ENCODE measurements at regions not wholly inside any gene's neighbourhood (a gene's known extent, or its start where the extent isn't known, plus 50 kb on each side); places are given as distances from the start of the nearest gene placed in this dataset.
"Not testable (repeated sequence)": the region's sequence is repeated elsewhere in the genome, so short reads cannot be mapped to it uniquely, and the experiment has no call there.

DNA sequence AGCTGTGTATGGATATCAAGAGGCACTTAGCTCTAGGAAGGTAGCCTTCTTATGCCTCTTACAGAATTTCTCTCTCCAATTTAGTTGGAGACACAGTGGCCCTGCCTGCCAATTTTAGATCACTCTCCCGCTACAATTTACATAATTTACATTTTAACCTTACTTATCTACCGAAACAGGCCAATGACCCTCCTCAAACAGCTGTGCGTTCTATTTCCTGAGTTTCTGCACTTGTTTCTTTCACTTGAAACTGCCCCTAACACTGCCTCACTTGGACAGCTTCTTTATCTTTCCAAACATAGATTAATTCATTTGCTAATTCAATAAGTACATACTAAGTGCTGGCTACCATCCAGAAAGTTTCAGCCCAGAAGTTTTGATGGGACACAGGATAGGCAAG lies 52.9 kb upstream of the HDDC2 start:
- no peak for DNase-seq (ENCODE audit: low spot score)

GRCh38 chr6:125356884-125357283 lies 55.1 kb upstream of the HDDC2 start:
- no peak for DNase-seq (ENCODE audit: low spot score)

- no peak for DNase-seq (ENCODE audit: low spot score)
These were observed 55.9 kb upstream of the HDDC2 start for GRCh38 chr6:125357515-125358256.

DNA sequence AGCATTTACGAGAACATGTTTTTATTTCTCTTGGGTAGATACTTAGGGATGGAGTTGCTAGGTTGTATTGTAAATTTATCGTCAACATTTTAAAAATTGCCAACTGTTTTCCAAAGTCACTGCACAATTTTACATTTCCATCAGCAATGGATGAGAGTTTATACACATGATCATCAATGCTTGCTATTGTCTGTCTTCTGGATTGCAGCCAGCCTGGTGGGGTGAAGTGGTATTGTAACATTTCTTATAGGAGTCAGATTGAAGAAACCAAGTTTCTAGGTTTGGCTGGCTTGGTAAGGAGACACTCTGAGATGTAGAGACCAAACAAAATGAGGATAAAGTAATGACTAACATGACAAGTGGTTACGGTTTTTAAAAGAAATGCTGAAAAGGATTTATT lies 57.1 kb upstream of the HDDC2 start:
- no peak for DNase-seq (ENCODE audit: low spot score)

DNA sequence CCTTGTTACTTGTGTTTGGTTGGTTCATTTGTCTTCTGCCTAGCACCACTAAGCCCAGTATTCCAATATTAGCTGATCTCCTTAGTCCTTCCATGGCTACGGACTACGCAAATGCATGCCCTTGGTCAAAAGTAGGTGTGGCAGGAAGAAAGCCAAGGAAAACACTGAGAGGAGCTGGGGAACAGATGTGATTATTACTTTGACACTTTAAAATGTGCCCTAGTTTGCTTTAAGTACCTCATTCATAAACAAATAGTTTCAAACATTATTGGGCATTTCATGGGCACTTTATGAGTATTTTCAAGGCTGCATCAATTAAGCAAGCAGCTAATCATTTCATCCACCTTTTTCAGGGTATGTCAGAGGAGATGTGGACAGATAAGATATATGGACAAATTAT lies 60.1 kb upstream of the HDDC2 start:
- DNase-seq (ENCODE audit: low spot score) = no peak

- no peak for DNase-seq (ENCODE audit: low spot score)
These were observed 61.5 kb upstream of the HDDC2 start for GRCh38 chr6:125363039-125363823.

- no peak for DNase-seq (ENCODE audit: low spot score)
These were observed 62.0 kb upstream of the HDDC2 start for GRCh38 chr6:125363824-125364165.

- no peak for DNase-seq (ENCODE audit: low spot score)
These were observed 63.5 kb upstream of the HDDC2 start for GRCh38 chr6:125365230-125365629.

GRCh38 chr6:125367036-125367782 lies 65.4 kb upstream of the HDDC2 start:
- no peak for DNase-seq (ENCODE audit: low spot score)

GRCh38 chr6:125370343-125370742 lies 68.6 kb upstream of the HDDC2 start:
- DNase-seq (ENCODE audit: low spot score) = no peak

DNA sequence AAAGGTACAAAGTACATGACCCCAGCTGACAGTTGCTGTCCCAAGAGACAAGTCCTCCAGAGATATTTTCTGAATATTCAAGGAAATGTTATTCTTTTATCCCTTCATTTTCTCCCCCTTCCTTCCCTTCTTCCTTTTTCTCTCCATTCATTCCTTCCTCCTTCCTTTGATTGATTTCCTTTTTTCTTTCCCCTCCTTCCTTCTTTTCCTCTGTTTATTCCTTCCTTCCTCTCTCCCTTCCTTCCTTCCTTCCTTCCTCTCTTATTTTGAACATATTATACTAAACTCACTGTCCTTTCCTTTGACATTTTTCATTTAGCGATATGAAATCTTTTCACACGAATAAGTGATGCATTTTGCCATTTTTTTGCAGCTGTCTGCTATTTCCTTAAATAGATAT lies 73.2 kb upstream of the HDDC2 start:
- DNase-seq (ENCODE audit: low spot score) = no peak

- no peak for DNase-seq (ENCODE audit: low spot score)
These were observed 74.1 kb upstream of the HDDC2 start for GRCh38 chr6:125375821-125376220.

DNA sequence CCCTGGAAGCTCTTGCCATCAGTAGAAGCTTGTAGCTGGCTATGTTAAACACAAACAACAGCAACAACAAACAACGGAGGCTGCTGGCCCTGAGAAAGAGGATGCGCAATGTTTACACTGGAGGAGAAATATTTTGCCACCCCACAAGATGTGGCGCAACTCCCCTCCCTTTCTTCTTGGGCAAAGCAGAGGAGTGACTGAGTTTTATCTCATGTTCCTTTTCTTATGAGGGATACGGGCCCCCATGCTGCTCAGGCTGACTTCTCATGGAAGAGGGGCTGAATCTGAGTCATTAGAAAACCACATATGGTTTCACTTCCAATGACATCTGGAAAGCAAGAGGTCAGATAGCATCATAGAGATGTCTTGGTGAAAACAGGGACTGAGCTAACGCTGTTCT lies 75.9 kb upstream of the HDDC2 start:
- no peak for DNase-seq (ENCODE audit: low spot score)

DNA sequence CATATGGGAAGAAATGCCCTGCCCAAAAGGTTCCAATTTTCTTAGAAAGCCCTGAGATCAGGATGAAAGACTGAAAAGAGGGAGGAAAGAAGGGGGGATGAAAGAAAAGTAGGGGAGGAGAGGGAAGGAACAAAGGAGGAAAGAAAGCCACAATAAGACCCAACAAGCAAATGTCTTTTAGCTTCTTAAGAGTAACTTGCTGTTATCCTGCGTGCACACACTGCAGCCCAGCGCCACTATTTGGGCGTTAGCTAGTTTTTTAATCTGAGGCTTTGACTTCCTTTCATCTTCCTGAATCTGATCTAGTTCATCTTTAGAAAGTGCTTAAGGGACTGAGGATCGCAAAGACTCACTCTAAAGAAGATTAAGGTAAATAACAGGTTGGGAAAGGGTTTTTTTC lies 77.4 kb upstream of the HDDC2 start:
- no peak for DNase-seq (ENCODE audit: low spot score)

DNA sequence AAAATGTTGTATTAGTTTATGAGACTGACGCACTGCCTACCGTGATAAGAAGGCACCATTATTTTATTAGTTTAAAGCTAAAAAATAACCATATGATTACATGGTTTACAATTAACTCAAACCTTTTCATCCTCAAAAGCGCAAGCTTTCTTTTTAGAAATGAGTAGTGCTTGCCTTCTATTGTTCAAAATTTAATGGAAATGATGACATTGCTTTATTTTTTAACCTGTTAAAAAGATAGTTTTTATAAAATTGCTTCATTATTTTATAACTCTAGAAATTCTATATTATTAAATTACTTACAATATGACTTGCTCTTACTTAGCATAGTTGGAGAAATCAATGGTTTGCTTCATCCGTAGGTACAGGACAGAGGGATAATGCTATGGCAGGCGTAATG lies 78.7 kb upstream of the HDDC2 start:
- DNase-seq (ENCODE audit: low spot score) = no peak

- DNase-seq (ENCODE audit: low spot score) = not testable (repeated sequence)
These were observed 84.6 kb upstream of the HDDC2 start for GRCh38 chr6:125386337-125386736.

DNA sequence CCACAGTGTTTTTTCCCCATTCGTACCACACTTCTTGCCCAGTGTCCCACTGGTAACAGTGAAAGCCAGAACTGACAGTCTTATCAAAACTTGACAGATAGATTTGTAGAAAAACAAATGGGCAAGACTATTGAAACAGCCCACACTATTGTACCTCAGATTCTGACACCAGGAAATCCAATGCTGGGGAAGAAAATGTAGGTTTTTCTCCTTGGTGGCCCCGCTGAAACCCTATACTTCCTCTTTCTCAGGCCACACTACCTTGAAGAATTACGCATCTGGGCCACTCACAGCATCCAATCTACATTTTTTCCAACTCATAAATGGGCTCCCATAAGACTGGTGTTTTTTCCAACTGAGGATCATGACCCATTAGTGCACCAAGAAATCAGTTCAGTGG lies 90.9 kb upstream of the HDDC2 start:
- no peak for DNase-seq (ENCODE audit: low spot score)

DNA sequence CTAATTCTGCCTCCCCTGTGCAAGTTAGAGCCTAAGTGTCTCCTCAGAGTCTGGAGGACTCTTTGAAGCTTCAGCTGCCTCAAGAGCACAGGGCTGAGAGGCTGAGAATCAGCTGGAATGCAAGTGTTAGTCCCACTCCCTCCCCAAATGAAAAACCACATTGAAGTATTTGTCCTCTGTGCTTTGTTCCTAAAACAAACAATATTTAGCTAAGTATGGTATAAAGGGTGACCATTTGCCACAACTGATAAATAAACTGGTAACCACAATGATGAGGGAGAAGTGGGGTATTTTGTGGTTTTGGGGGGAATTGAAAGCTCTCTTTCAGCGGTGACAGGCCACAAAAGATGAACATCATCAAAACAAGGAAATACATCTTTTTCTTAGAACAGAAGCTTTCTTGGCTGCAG lies 91.7 kb upstream of the HDDC2 start:
- no peak for DNase-seq (ENCODE audit: low spot score)

DNA sequence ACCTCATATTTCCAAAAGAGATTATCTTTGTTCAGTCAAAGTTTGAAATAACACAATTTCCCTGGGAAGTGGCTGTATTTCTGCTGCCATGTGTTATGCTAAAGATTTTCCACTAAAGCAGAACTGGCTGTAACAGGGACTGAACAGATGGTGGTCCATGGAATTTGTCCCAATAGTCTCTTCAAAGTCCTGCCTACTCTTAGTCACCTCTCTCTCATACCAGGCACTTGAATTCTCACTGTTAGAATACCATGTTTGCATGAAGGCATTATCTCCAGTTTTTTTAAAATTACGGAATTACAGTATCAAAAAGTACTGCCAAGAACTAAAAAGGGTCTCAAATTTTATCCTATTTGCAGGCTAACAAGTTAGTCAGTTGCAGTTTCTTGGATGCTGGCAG lies 105.0 kb upstream of the HDDC2 start:
- DNase-seq (ENCODE audit: low spot score) = no peak

GRCh38 chr6:125414507-125414906 lies 112.7 kb upstream of the HDDC2 start:
- no peak for DNase-seq (ENCODE audit: low spot score)

DNA sequence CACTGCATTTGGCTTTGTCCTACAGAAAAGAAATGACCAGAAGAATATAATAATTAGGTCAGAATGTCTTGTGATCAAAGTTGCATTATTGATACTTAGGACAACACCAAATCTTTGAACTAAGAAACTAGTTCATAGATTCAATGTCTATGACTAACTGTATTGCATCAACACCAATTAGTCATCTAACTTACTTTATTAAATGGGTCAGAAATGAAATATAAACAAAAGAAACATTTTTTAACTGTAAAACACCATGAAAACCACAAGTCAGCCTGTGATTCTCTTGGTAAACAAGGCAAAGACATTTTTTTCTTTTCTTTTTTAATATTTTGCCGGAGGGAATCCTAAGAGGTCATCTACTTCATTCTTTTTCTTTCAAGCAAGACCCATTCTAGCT lies 114.1 kb upstream of the HDDC2 start:
- no peak for DNase-seq (ENCODE audit: low spot score)

GRCh38 chr6:125421836-125422235 lies 120.1 kb upstream of the HDDC2 start:
- no peak for DNase-seq (ENCODE audit: low spot score)

DNA sequence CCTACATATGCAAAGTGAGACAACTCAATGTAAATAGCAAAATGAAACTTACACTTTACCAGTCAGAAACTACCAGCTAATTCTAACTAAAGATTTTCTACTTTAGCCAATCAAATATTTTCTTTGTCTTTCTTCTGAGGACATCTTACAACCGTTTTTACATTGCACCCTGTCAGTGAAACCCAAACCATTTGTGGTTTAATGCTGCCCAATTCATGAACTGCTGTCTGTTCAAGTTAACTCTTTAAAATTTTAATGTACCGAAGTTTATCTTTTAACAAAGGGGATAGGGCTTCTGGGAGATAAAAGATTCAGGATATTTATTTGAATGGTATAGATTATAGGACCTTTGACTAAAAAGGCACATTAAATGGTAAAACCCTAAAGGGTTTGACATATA lies 121.3 kb upstream of the HDDC2 start:
- no peak for DNase-seq (ENCODE audit: low spot score)
